ENCODE measurements at regions not wholly inside any gene's neighbourhood (a gene's known extent, or its start where the extent isn't known, plus 50 kb on each side); places are given as distances from the start of the nearest gene placed in this dataset.
A peak's percentile ranks its signal among the peaks of the same experiment; 100 is the strongest.

DNA sequence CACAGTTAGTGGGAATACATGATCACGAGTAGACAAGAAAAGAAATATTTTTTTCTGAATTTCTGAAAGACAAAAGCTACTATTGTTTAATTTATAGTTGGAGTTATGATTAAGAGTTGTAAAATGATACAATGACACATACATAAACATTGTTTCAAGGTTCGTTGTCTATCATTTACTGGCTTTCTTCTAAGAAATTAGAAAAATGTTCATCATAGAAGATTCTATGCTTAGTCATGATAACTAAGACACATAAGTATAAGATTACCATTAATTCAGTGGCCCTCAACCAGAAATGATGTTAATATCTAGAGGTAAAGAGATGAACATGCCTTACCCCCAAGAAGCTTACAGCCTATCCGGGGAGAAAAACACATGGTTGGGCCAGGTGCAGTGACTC lies 1832.8 kb upstream of the PRR20A start:
- no peak for DNase-seq

DNA sequence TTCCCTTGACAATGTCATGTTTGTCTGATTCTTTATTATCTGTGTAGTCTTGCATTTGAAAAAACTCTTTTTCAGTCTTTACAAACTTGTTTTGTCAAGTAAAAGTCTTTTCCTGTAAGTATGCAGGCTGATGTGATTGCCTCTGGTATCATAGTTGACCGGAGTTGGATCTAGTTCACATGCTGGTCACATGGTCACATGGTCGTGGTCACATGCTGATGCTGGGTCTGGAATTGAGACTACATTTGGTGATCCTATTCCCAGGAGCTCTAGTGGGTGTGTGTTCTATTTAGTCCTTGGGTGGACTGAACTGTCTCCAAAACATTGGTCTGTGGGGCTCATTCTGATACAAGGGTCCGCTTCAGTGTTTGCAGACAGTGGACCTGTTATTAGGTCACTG lies 1798.8 kb upstream of the PRR20A start:
- no peak for DNase-seq

DNA sequence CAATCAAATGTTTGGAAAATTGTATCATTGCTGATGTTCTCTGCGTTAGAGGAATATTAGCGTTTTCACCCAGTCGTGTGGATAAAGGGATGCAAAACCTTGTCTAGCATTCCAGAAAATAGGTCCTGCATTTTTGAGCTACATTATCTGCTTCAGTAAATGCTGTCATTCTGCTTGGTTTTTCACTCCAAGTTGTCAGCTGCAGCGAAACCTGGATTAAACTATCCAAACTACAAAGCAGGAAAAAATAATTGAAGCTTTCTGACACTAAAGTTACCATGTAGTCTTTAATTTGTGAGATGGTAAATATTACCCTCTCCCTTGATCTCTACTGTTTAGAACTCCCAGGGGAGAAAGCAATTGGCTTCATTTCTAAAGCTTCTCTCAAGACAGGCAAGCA lies 1795.5 kb upstream of the PRR20A start:
- DNase-seq, result no peak

DNA sequence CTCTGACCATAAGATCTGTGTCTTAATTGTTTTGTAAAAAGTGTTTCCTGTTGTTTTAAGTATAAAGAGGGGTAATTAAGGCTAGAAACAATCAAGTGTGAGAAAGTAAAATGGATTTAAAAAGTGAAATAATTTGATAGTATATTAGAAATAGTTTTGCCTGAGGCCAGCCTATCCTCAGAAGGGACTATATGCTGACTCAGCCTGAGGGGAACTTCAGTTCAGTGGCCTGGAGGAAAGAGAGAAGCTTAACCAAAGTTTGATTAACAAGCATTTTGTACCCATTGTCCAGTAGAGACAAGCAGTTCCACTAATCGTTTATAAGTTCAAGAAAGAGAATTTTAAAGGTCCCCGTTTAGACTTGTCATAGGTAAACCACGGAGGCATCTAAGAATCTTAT lies 1793.2 kb upstream of the PRR20A start:
- DNase-seq, result no peak

DNA sequence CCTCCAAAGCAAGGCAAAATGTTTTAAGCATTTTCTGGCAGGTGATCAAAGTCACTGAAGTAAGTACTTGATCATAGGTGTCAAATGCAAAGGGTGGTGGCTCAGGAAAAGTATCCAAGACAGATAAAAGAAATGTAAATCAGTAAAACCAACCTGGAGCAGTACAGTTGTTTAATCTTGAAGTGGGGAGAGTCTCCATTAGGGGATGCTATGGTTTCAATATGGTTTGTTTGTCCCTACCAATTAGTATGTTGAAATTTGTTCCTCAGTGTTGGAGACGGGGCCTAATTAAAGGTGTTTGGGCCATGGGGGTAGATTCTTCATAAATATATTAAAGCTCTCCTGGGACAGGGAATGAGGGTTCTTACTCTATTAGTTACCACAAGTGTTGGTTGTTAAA lies 1781.7 kb upstream of the PRR20A start:
- DNase-seq, result no peak

DNA sequence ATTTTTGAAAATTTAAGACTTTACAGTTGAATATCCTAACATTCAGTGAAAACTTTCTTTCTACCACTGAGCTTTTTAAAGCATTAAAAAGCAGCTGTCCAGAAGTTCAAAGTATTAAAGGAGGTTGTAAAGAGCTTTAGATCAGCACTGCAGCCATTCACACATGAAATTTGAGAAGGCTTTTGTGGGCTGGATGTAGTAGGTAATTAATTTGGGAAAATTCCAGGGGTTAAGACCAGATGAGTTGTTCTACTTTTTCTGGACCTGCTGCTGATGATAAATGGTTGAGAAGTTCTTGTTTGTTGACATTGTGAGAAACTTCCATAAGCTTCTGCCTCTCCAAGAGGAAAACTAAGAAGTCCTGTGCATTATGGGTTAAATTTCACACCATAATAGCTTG lies 1779.6 kb upstream of the PRR20A start:
- DNase-seq, result peak; percentile 4

DNA sequence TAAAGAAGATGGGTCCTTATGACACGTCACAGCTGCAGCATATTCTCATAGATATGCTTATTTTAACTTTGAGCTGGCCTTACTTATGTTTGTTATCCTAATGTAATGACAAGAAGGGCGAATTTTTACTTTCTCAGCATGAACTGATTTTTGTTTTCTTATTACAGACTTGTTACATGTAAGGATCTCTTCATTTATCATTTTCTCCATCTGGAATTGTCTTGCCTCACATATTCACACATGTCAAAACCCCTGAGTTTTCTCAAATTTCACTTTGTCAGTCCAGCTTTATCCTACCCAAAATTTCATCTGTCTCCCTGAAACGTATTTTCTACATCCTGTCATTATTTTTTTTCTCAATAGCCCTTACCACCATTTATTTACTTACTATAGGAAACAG lies 1774.0 kb upstream of the PRR20A start:
- no peak for DNase-seq

DNA sequence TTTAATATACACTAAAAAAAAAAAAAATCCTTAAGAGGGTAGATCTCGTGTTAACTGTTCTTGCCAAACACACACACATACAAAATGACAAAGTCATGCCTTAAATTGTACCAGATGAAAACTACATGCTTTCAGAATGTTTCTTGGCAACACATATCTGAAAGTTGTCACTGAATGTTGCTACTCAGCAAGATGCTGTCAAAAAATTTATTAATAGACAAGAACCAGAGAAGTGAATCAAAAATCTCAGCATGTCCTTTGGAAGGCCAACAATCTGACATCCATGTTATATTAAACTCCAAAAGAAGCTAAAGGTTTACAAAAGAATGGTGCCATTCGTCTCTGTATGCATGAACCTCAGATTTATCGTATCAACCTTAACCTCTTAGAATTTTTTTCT lies 1746.2 kb upstream of the PRR20A start:
- DNase-seq, result no peak

DNA sequence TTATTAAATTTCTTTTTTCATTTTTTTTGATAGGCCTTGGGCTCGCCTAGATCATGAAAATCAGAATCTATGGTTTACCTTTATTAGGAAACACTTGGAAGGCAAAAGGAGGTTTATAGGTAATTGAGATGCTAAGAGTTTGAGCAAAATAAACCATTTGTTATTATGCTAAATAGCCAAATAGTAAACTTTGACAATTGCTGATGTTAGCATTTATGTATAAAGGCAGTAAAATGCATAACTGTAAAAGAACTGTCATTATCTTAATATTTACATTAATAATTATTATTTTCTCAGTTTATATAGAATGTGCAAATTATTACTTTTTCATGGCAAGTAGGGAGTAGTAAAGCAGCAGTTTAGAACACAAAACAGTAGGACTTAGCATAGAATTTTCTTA lies 1737.8 kb upstream of the PRR20A start:
- no peak for DNase-seq

DNA sequence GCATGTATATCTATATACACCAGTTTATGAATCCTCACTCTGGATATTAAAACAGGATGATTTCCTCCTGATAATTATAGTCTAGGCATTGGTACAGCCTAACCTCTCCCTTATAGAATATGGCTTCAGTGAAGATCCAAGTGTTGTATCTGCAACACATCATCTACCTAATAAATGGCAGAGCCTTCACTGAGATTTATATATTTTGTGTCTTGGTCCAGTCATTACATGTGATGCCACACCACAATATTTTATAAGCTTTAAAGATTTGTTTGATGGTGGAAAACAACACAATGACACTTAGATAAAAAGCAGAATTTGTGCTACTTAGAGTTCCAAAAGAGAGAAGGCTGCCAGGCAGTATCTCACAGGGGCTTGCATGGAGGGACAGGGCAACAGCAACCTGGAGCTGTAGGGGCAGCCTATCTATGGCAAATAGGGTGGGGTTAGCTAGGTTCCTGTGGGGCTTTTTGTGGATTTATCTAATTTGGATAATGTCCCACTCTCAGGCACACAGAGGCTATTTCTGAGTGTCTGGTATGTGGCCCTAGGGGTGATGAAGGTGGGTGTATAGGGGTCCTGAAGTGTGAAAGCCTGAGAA lies 1736.7 kb upstream of the PRR20A start:
- DNase-seq, result no peak

DNA sequence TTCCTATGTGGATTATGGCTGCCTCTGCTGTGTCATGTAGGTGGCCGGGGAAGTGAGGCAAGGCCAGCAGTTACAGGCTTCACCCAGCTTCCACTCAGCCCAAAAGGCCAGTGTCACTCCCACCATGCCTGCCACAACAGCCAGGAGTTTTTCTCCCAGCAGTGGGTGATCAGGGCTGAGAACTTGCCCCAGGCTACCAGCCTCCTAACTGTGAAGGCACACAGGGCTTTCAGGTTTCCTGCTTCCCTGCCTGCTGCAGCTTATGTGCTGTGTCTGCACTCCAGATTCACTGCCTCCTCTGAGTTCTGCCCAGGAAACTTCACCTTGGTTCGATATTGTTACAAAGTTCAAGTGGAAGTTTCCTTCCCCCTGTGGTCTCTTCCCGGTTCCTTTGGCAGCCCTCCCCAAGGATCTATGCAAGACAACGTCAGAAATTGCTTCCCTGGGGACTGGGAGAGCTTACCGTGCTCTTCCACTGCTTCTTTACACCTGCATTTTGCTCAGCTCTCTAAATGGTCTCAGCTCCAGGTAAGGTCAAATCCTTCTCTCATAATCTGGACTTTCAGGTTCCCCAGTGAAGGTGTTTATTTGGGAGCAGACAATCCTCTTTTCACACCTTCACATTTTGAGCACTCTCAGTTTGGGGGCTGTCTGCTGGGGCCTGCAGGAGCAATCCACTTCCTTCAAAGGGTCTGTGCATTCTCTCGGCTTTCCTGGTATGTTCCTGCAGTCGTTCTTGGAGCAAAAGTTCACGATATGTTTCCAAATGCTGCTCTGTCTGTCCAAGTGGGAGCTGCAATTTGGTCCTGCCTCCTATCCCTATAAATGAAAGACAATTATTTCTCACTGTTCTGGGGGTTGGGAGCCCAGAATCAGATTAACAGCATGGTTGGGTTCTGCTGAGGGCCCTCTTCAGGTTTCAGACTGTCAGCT lies 1730.1 kb upstream of the PRR20A start:
- no peak for DNase-seq

DNA sequence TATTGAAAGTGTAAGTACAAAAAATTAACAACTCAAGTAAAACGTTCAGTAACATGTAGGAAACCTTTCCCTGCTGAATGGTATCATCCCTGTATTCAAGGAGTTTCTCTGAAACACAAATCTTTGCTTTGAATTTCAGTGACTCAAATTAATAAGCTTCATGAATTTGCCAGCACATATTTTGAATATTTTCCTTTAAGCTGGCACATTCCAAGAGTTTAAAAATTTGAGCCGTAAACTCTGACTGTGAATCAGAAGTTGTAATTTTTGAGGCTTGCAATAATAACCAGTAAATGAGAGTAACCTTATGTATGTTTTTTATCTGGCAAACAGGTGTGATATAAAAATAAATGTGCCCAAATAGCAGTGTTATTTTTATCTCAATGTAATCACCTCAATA lies 1722.6 kb upstream of the PRR20A start:
- no peak for DNase-seq

DNA sequence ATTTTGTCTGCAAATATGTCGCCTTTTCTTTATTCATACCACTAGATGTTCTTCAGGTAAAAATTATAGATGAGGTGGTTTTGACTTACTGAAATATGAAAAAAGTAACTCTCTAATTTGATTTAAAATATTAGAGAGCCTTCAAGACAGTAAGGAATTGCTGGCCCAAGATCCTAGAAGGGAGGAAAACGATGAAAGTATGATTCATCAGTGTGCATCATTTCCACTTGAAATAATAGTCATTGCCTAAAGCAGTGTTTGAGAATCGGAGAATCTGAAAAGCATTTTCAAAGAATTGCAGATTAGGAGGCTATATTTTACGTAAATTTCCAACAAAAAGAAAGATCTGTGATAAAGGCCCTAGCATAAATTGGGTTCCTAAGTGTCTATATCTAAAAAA lies 1707.9 kb upstream of the PRR20A start:
- no peak for DNase-seq

DNA sequence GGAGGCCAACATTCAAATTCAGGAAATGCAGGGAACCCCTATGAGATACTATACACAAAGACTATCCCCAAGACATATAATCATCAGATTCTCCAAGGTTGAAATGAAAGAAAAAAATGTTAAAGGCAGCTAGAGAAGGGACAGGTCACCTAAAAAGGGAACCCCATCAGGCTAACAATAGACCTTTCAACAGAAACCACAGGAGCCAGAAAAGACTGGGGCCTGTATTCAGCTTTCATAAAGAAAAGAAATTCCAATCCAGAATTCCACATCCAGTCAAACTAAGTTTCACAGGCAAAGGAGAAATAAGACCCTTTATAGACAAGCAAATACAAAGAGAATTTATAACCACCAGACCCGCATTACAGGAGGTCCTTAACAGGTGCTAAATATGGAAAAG lies 1703.6 kb upstream of the PRR20A start:
- DNase-seq, result no peak

DNA sequence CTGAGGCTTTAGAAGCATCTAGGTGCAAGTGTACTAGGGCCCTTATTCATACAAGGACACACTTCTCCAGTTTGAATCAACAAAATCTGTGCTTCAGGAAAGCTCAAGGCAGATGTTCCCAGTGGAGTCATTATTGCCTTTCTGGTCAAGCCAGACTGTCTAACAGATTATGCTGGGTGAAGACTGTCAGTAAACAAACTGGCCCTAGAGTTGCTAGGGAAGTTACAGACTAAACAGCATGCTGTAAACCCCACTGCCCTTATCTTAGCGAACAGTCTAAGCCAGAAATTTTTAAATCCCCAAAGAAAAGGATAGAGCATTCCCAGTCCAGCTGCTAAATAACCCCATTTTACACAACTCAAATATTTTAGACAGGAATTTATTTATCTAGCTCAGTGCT lies 1701.3 kb upstream of the PRR20A start:
- DNase-seq, result no peak

DNA sequence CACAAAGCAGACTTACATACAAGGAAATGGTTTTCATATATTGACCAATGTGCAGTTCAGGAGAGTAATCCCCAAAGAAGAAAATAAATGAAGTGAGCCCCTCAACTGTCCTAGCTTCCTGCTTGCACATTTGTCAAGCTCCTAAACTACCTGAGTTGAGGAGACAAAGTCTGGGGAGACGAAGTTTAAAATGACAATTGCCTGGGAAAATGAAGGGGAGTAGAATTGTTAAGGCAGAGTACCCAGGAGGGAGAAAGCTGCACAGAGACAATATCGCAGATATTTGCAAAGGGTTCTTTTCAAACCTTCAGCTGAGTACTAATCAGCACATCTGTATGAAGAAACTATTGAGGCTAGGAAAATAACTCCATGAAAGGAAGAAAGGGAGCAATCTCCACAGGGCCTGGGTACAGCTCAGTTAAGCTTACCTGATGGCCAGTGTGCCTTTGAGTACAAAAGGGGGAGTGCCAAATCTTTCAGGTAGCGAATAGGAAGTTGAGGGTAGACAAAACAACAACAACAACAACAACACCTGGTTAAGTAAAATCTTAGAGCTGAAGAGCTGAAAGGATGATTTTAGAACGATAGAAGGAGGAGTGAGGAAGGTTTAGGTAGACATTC lies 1700.1 kb upstream of the PRR20A start:
- no peak for DNase-seq

DNA sequence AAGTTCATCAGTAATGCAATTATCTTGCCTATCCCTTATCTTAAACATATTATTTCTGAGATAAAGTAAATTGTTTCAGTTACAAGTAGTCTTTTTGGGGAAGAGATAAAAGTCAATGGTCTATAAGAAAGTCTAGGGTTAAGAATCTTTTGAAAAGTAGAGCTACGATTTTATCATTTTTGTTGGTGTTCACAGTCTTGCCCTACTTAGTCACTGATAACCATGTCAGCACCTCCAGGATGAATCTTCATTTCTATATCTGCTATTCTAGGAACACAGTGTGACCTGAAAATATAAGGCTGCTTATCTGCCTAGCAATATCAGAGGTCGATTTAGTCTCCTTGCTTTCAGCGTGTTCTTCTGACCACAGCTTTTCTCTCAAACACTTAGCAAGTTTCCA lies 1676.5 kb upstream of the PRR20A start:
- no peak for DNase-seq

DNA sequence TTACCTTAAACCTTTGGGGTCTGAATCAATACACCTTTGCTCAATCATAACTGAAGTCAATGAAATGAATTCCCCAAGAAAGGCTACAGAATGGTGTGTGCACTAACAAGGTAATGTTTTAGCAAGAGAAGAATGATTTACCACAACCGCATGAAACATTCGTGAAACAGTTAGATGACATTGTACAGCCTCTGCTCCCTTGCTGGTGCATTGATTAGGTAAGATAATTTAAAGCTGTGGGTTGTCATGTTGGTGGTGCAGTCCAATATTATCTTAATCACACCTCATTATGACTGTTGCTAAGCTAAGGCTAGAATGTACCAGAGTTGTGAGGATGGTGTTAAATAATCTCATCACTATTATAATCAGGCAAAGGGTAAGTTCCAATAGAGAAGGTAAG lies 1673.2 kb upstream of the PRR20A start:
- DNase-seq, result no peak

DNA sequence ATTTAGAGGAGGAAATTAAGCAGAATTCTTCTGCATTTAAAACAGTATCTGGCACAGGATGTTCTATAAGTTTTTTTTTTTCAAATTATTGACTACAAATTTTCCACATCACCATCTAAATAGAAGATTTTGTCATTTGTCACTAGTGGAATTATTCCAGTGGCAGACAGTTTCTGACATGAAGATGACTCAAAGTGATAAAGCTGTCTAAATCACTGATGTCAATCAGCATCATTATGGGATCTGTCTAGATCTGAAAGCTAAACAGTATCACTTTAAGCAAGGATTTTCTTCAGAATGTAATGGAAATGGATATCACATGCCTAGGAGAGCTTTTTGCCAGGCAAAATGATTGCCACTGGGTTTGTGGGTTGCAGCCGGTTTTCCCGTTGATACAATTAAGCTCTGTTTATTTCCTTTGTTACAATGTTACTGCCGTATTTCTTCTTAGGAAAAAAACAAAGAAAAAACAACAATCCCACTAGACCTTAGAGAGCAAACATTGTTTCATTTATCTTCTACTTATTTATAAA lies 1657.0 kb upstream of the PRR20A start:
- DNase-seq, result no peak

DNA sequence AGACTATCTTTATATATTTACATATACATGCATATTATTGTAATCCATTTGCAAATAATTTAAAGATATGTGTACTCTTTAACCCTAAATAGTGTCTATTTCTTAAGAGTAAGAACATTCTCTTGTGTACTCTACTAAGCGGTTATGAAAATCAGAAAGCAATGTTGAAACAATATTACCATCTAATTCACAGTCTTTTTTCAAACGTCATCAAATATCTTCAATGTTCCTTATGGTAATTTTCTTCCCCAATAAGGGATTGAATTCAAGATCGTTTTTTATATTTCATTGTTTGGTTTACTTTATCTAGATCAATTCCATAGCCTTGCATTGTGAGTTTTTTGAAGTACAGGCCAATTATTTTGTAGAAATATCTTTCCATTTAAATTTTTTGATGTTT lies 1647.4 kb upstream of the PRR20A start:
- DNase-seq, result no peak

DNA sequence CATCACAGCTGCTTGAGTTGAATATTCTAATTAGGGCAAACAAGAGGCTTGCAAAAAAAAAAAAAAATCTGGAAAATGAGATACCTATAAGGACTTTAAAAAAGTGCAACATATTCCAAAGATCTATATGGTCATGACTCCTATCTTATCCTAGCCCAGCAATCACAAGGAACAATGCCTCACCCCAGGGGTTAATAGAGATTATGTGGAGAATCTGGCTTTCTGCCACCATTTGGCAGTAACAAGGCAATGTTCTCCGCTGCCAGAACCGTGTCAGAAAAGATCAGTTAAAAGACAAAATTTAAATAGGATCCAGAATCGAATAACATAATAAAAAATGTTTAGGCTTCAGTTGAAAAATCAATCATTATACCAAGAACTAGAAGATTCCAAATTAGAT lies 1643.2 kb upstream of the PRR20A start:
- no peak for DNase-seq

DNA sequence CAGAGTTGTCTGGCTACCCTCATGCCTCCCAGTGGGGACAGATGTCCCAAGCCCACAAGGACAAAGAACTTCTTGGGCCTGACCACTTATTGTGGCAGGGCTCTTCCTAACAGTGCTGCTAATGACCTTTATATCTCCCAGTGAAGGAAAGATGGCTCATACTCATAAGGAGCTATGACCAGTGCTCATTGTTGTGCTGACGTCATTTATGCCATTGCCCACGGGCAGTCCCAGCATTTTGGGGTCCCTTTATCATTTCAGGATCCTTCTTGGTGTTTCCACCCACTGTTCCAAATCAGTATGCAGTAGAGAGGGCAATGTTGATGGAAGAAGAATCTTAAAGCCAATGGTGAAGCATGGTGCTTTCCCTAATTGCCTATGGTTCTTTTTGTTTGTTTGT lies 1640.0 kb upstream of the PRR20A start:
- DNase-seq, result no peak

DNA sequence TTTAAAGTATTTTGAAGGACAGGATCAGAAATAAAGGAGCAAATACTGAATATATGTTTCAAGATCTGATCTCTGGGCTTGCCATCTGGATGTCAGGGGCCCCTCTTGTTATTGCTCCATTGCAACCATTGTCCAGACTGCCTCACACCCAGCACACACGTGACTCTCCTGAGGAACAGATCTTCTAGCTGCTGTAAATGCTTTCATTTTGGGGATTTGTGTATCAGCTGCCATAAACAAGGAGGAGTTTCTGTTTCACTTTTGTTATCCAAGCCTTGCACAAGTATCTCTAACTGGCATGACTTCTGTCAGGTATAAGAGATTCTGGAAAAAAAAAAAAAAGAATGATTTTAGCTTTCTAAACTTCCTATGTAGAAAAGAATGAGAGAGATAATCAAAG lies 1624.1 kb upstream of the PRR20A start:
- no peak for DNase-seq

DNA sequence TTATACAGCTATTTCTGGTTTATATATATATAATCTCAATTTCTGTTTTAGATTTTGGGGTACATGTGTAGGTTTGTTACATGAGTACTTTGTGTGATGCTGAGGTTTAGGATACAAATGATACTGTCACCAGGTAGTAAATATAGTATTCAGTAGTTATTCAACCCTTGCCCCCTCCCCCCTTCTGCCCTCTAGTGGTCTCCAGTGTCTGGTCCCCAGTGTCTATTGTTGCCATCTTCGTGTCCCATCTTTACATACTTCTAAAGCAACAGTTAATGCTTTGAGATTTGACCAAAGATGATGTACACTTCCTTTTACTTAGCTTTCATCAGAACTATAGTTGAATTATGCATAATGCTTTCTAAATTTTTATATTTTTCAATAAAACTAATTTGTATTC lies 1623.4 kb upstream of the PRR20A start:
- DNase-seq, result no peak
